ENCODE measurements at regions not wholly inside any gene's neighbourhood (a gene's known extent, or its start where the extent isn't known, plus 50 kb on each side); places are given as distances from the start of the nearest gene placed in this dataset.

GRCh38 chr14:86897704-86898513, 1095.1 kb downstream of the GALC start:
- H3K4me1 ChIP-seq (ENCODE audit: control insufficient read depth, insufficient read depth, low read length), result no peaks in the 10 kb centered on the region
- H3K4me3 ChIP-seq (ENCODE audit: low read length), result no peak overlapping the region
- intact Hi-C loops (cut with DNase I), result no loop called here
- no peaks in the 10 kb centered on the region for H3K9me3 ChIP-seq (ENCODE audit: control insufficient read depth, low read length)
- no peak for DNase-seq
- H3K27me3 ChIP-seq (ENCODE audit: control insufficient read depth, insufficient read depth), result no peaks in the 10 kb centered on the region
- ATAC-seq, result no peak
- H3K27ac ChIP-seq (ENCODE audit: low read length), result no peak overlapping the region
- WGBS, result 80% methylated on average over 4 of the region's 4 CpGs

- ATAC-seq, result no peak
- Histone ChIP-seq H3K27ac (ENCODE audit: low read length) (no peak overlapping the region), H3K27me3 (ENCODE audit: control insufficient read depth, insufficient read depth) (no peaks in the 10 kb centered on the region), H3K4me3 (ENCODE audit: low read length) (no peak overlapping the region), H3K9me3 (ENCODE audit: control insufficient read depth, low read length) (no peaks in the 10 kb centered on the region), H3K4me1 (ENCODE audit: control insufficient read depth, insufficient read depth, low read length) (no peaks in the 10 kb centered on the region)
- intact Hi-C loops (cut with DNase I), result no loop called here
- DNase-seq, result no peak
Measured at GRCh38 chr14:86897224-86897623, 1095.8 kb downstream of the GALC start.

GRCh38 chr14:86896701-86897100, 1096.3 kb downstream of the GALC start:
- no peaks in the 10 kb centered on the region for H3K9me3 ChIP-seq (ENCODE audit: control insufficient read depth, low read length)
- H3K4me1 ChIP-seq (ENCODE audit: control insufficient read depth, insufficient read depth, low read length), result no peaks in the 10 kb centered on the region
- ATAC-seq (no peak), DNase-seq (no peak)
- H3K27me3 ChIP-seq (ENCODE audit: control insufficient read depth, insufficient read depth), result no peaks in the 10 kb centered on the region
- H3K4me3 ChIP-seq (ENCODE audit: low read length), result no peak overlapping the region
- intact Hi-C loops (cut with DNase I), result no loop called here
- 56% methylated on average over 4 of the region's 4 CpGs for WGBS
- no peak overlapping the region for H3K27ac ChIP-seq (ENCODE audit: low read length)

GRCh38 chr14:86892152-86892956, 1100.6 kb downstream of the GALC start:
- intact Hi-C loops (cut with DNase I), result no loop called here
- 34% methylated on average over 2 of the region's 2 CpGs for WGBS
- H3K9me3 ChIP-seq (ENCODE audit: control insufficient read depth, low read length), result no peaks in the 10 kb centered on the region

GRCh38 chr14:86885280-86885679, 1107.7 kb downstream of the GALC start:
- H3K27me3 ChIP-seq (ENCODE audit: control insufficient read depth, insufficient read depth), result no peaks in the 10 kb centered on the region
- intact Hi-C loops (cut with DNase I), result no loop called here
- no peak overlapping the region for H3K4me3 ChIP-seq (ENCODE audit: low read length)
- H3K4me1 ChIP-seq (ENCODE audit: control insufficient read depth, insufficient read depth, low read length), result no peaks in the 10 kb centered on the region
- ATAC-seq (no peak), DNase-seq (no peak)
- WGBS, result 84% methylated on average over 4 of the region's 4 CpGs
- H3K27ac ChIP-seq (ENCODE audit: low read length), result no peak overlapping the region
- no peaks in the 10 kb centered on the region for H3K9me3 ChIP-seq (ENCODE audit: control insufficient read depth, low read length)

More at GRCh38 chr14:86892152-86892956, 1100.6 kb downstream of the GALC start:
- DNase-seq (no peak), ATAC-seq (no peak)
- Histone ChIP-seq H3K4me3 (ENCODE audit: low read length) (no peak overlapping the region), H3K4me1 (ENCODE audit: control insufficient read depth, insufficient read depth, low read length) (no peaks in the 10 kb centered on the region), H3K27ac (ENCODE audit: low read length) (no peak overlapping the region), H3K27me3 (ENCODE audit: control insufficient read depth, insufficient read depth) (no peaks in the 10 kb centered on the region)

- H3K27me3 ChIP-seq (ENCODE audit: control insufficient read depth, insufficient read depth), result no peaks in the 10 kb centered on the region
- H3K9me3 ChIP-seq (ENCODE audit: control insufficient read depth, low read length), result no peaks in the 10 kb centered on the region
- DNase-seq, result no peak
- no peak overlapping the region for H3K4me3 ChIP-seq (ENCODE audit: low read length)
- no peaks in the 10 kb centered on the region for H3K4me1 ChIP-seq (ENCODE audit: control insufficient read depth, insufficient read depth, low read length)
- no peak for ATAC-seq
- H3K27ac ChIP-seq (ENCODE audit: low read length), result no peak overlapping the region
- intact Hi-C loops (cut with DNase I), result no loop called here
Measured at GRCh38 chr14:86884498-86884897, 1108.5 kb downstream of the GALC start.

- intact Hi-C loops (cut with DNase I), result no loop called here
- Histone ChIP-seq H3K9me3 (ENCODE audit: control insufficient read depth, low read length) (no peaks in the 10 kb centered on the region), H3K4me1 (ENCODE audit: control insufficient read depth, insufficient read depth, low read length) (no peaks in the 10 kb centered on the region), H3K4me3 (ENCODE audit: low read length) (no peak overlapping the region), H3K27ac (ENCODE audit: low read length) (no peak overlapping the region), H3K27me3 (ENCODE audit: control insufficient read depth, insufficient read depth) (no peaks in the 10 kb centered on the region)
- 42% methylated on average over 3 of the region's 3 CpGs for WGBS
- ATAC-seq (no peak), DNase-seq (no peak)
Measured at GRCh38 chr14:86882818-86883217, 1110.2 kb downstream of the GALC start.

- Histone ChIP-seq H3K27me3 (ENCODE audit: control insufficient read depth, insufficient read depth) (no peaks in the 10 kb centered on the region), H3K9me3 (ENCODE audit: control insufficient read depth, low read length) (no peaks in the 10 kb centered on the region), H3K4me3 (ENCODE audit: low read length) (no peak overlapping the region), H3K27ac (ENCODE audit: low read length) (no peak overlapping the region), H3K4me1 (ENCODE audit: control insufficient read depth, insufficient read depth, low read length) (no peaks in the 10 kb centered on the region)
- DNase-seq (no peak), ATAC-seq (no peak)
- intact Hi-C loops (cut with DNase I), result no loop called here
- 92% methylated on average over 3 of the region's 3 CpGs for WGBS
Measured at GRCh38 chr14:86865934-86866333, 1127.0 kb downstream of the GALC start.

GRCh38 chr14:86858591-86858990, 1134.4 kb downstream of the GALC start:
- ATAC-seq (no peak), DNase-seq (no peak)
- H3K4me3 ChIP-seq (ENCODE audit: low read length), result no peak overlapping the region
- H3K27me3 ChIP-seq (ENCODE audit: control insufficient read depth, insufficient read depth), result no peaks in the 10 kb centered on the region
- no peaks in the 10 kb centered on the region for H3K4me1 ChIP-seq (ENCODE audit: control insufficient read depth, insufficient read depth, low read length)
- no peak overlapping the region for H3K27ac ChIP-seq (ENCODE audit: low read length)
- intact Hi-C loops (cut with DNase I), result no loop called here
- WGBS, result 67% methylated on average over 6 of the region's 6 CpGs
- no peaks in the 10 kb centered on the region for H3K9me3 ChIP-seq (ENCODE audit: control insufficient read depth, low read length)

- ATAC-seq (no peak), DNase-seq (no peak)
- Histone ChIP-seq H3K4me3 (ENCODE audit: low read length) (no peak overlapping the region), H3K27ac (ENCODE audit: low read length) (no peak overlapping the region), H3K9me3 (ENCODE audit: control insufficient read depth, low read length) (no peaks in the 10 kb centered on the region), H3K27me3 (ENCODE audit: control insufficient read depth, insufficient read depth) (no peaks in the 10 kb centered on the region), H3K4me1 (ENCODE audit: control insufficient read depth, insufficient read depth, low read length) (no peaks in the 10 kb centered on the region)
- intact Hi-C loops (cut with DNase I), result no loop called here
- WGBS, result 55% methylated on average over 3 of the region's 3 CpGs
Measured at GRCh38 chr14:86858031-86858430, 1135.0 kb downstream of the GALC start.

- Histone ChIP-seq H3K9me3 (ENCODE audit: control insufficient read depth, low read length) (no peaks in the 10 kb centered on the region), H3K27ac (ENCODE audit: low read length) (no peak overlapping the region), H3K4me3 (ENCODE audit: low read length) (no peak overlapping the region), H3K27me3 (ENCODE audit: control insufficient read depth, insufficient read depth) (no peaks in the 10 kb centered on the region), H3K4me1 (ENCODE audit: control insufficient read depth, insufficient read depth, low read length) (no peaks in the 10 kb centered on the region)
- DNase-seq (no peak), ATAC-seq (no peak)
- intact Hi-C loops (cut with DNase I), result no loop called here
- 82% methylated on average over 5 of the region's 5 CpGs for WGBS
Measured at GRCh38 chr14:86852530-86852929, 1140.5 kb downstream of the GALC start.
